Mesendoderm (in vitro differentiated cells): ENCODE measurements at regions not wholly inside any gene's neighbourhood (a gene's known extent, or its start where the extent isn't known, plus 50 kb on each side); places are given as distances from the start of the nearest gene placed in this dataset.
"Not testable (repeated sequence)": the region's sequence is repeated elsewhere in the genome, so short reads cannot be mapped to it uniquely, and the experiment has no call there.

Experiments
- DNase-seq: peaks from one replicate; pipeline ENCODE4 v3.0.0; 2013
- H2AK5ac ChIP-seq: 2 replicates; pipeline ENCODE4 v1.6.1; 2013; ENCODE audit warnings: low read length, inconsistent platforms
- H2BK120ac ChIP-seq: 2 replicates; pipeline ENCODE4 v1.6.1; 2013; ENCODE audit warnings: low read depth, mild to moderate bottlenecking, low read length, moderate library complexity, mixed read lengths
- H2BK15ac ChIP-seq: replicated peaks from 2 replicates; pipeline ENCODE4 v1.6.1; 2013; ENCODE audit warnings: low read depth, mild to moderate bottlenecking, moderate library complexity
- H2BK5ac ChIP-seq: 2 replicates; pipeline ENCODE4 v1.6.1; 2013; ENCODE audit warnings: low read length, inconsistent platforms
- H3K18ac ChIP-seq: 2 replicates; pipeline ENCODE4 v1.6.1; 2013; ENCODE audit warnings: mild to moderate bottlenecking, low read length, mixed read lengths
- H3K23ac ChIP-seq: one replicate; pipeline ENCODE4 v1.6.1; 2013; ENCODE audit warnings: low read length
- H3K27ac ChIP-seq: 2 replicates; pipeline ENCODE4 v1.5.1; 2013; ENCODE audit warnings: low read depth, mild to moderate bottlenecking, inconsistent platforms, low read length, moderate library complexity
- H3K27me3 ChIP-seq: 2 replicates; pipeline ENCODE4 v1.6.1; 2013; ENCODE audit warnings: low read length, control low read depth, mild to moderate bottlenecking, inconsistent platforms; ENCODE audit not compliant: insufficient read depth, poor library complexity
- H3K36me3 ChIP-seq: 2 replicates; pipeline ENCODE4 v1.6.1; 2013; ENCODE audit warnings: low read length, inconsistent platforms; ENCODE audit not compliant: control insufficient read depth, insufficient read depth
- H3K4ac ChIP-seq: one replicate; pipeline ENCODE4 v1.6.1; 2013; ENCODE audit warnings: low read depth, mild to moderate bottlenecking, low read length, moderate library complexity
- H3K4me1 ChIP-seq: 2 replicates; pipeline ENCODE4 v1.6.1; 2013; ENCODE audit warnings: low read depth, low read length, inconsistent platforms; ENCODE audit not compliant: control insufficient read depth
- H3K4me2 ChIP-seq: 2 replicates; pipeline ENCODE4 v1.6.1; 2013; ENCODE audit warnings: low read length
- H3K4me3 ChIP-seq: 2 replicates; pipeline ENCODE4 v1.5.1; 2013; ENCODE audit warnings: mild to moderate bottlenecking, low read length
- H3K56ac ChIP-seq: one replicate; pipeline ENCODE4 v1.6.1; 2013; ENCODE audit warnings: low read length
- H3K79me1 ChIP-seq: 2 replicates; pipeline ENCODE4 v1.6.1; 2013; ENCODE audit warnings: low read length, inconsistent platforms
- H3K79me2 ChIP-seq: 2 replicates; pipeline ENCODE4 v1.6.1; 2013; ENCODE audit warnings: mild to moderate bottlenecking, low read length; ENCODE audit not compliant: control insufficient read depth, insufficient read depth
- H3K9ac ChIP-seq: 2 replicates; pipeline ENCODE4 v1.6.1; 2013; ENCODE audit warnings: low read length, inconsistent platforms
- H4K5ac ChIP-seq: one replicate; pipeline ENCODE4 v1.6.1; 2013; ENCODE audit warnings: low read length
- H4K8ac ChIP-seq: one replicate; pipeline ENCODE4 v1.6.1; 2013; ENCODE audit warnings: low read depth, mild to moderate bottlenecking, control low read depth, low read length, moderate library complexity
- WGBS: extraction: QIAGEN DNeasy Blood & Tissue Kit; methylation state at CpG from one replicate; pipeline ENCODE4 v1.1.7; 2013; ENCODE audit warnings: low lambda C conversion rate, missing lambda C conversion rate; ENCODE audit not compliant: insufficient coverage; ENCODE audit errors: extremely low coverage; 5-methylcytosine and 5-hydroxymethylcytosine counted together

DNA sequence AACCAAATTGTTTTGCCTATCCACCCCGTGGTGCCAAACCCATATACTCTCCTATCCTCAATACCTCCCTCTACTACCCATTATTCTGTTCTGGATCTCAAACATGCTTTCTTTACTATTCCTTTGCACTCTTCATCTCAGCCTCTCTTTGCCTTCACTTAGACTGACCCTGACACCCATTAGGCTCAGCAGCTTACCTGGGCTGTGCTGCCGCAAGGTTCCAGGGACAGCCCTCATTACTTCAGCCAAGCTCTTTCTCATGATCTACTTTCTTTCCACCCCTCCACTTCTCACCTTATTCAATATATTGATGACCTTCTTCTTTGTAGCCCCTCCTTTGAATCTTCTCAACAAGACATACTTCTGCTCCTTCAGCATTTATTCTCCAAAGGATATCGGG lies 517.9 kb downstream of the IRS2 start:
- H3K27ac ChIP-seq, H3K4me2 ChIP-seq, H3K27me3 ChIP-seq, H3K23ac ChIP-seq, H3K4me3 ChIP-seq, H3K36me3 ChIP-seq, H3K9ac ChIP-seq, DNase-seq, H3K18ac ChIP-seq, H4K8ac ChIP-seq, H4K5ac ChIP-seq, H3K79me2 ChIP-seq, H2BK15ac ChIP-seq, H3K4me1 ChIP-seq, H3K4ac ChIP-seq, H2BK5ac ChIP-seq, H2AK5ac ChIP-seq, H3K79me1 ChIP-seq, H2BK120ac ChIP-seq: not testable (repeated sequence)
- no CpG with 5 or more reads among the region's 3 CpGs for WGBS
- H3K56ac ChIP-seq: peak overlapping the region; percentile 5

DNA sequence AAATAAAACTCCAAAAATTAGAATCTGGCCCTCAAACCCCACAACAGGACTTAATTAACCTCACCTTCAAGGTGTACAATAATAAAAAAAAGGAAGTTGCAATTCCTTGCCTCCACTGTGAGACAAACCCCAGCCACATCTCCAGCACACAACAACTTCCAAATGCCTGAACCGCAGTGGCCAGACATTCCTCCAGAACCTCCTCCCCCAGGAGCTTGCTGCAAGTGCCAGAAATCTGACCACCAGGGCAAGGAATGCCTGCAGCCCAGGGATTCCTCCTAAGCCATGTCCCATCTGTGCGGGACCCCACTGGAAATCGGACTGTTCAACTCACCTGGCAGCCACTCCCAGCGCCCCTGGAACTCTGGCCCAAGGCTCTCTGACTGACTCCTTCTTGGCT lies 519.0 kb downstream of the IRS2 start:
- not testable (repeated sequence) for H3K4me1 ChIP-seq, H2BK120ac ChIP-seq, H4K5ac ChIP-seq, H2AK5ac ChIP-seq, H3K23ac ChIP-seq, H3K56ac ChIP-seq, H3K79me1 ChIP-seq, H2BK15ac ChIP-seq, H3K27me3 ChIP-seq, H2BK5ac ChIP-seq, H3K9ac ChIP-seq, H3K4ac ChIP-seq, H3K4me2 ChIP-seq, H3K79me2 ChIP-seq, H4K8ac ChIP-seq, H3K18ac ChIP-seq, H3K4me3 ChIP-seq, H3K36me3 ChIP-seq, H3K27ac ChIP-seq
- no CpG with 5 or more reads among the region's 4 CpGs for WGBS
- DNase-seq: peak; percentile 52

GRCh38 chr13:109265438-109265742 lies 521.0 kb downstream of the IRS2 start:
- Histone ChIP-seq H3K27ac (peak overlapping the region; percentile 90), H2BK120ac (peak overlapping the region; percentile 45), H3K18ac (peak overlapping the region; percentile 80), H3K56ac (peak overlapping the region; percentile 56)
- not testable (repeated sequence) for H2AK5ac ChIP-seq, H3K36me3 ChIP-seq, DNase-seq, H3K4ac ChIP-seq, H3K79me1 ChIP-seq, H2BK15ac ChIP-seq, H3K4me2 ChIP-seq, H4K5ac ChIP-seq, H3K27me3 ChIP-seq, H3K4me3 ChIP-seq, H3K9ac ChIP-seq, H2BK5ac ChIP-seq, H4K8ac ChIP-seq, H3K79me2 ChIP-seq, H3K23ac ChIP-seq, H3K4me1 ChIP-seq
- WGBS: no CpG with 5 or more reads among the region's 8 CpGs

DNA sequence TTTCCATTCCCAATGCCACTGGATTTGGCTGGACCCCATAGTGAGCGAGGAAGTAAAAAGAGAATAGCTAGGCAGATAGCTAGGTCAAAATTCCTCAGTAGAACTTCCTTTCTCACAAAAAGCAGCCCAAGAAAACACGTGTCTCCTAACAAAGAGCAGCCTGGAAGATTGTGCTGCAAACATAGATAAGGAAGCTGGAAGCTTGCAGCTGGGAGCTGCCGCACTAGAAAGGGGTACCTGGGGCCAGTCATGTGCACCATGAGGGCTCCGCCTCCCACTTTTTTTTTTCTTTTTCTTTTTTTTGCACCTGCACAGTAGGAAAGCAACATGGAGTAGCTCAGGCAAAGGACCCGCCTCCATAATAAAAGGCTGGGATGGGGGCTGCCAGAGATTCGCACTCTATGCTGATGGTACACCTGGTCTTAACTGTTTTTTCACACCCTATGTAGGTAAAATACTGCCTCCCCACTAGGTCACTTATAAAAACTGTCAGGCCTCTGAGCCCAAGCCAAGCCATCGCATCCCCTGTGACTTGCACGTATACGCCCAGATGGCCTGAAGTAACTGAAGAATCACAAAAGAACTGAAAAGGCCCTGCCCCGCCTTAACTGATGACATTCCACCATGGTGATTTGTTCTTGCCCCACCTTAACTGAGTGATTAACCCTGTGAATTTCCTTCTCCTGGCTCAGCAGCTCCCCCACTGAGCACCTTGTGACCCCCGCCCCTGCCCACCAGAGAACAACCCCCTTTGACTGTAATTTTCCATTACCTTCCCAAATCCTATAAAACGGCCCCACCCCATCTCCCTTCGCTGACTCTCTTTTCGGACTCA lies 521.6 kb downstream of the IRS2 start:
- H3K4me1 ChIP-seq, H3K36me3 ChIP-seq, H2BK15ac ChIP-seq, H3K27me3 ChIP-seq, H4K5ac ChIP-seq, H2AK5ac ChIP-seq, H3K79me2 ChIP-seq, H2BK5ac ChIP-seq, H3K79me1 ChIP-seq, H3K4me2 ChIP-seq, H3K4ac ChIP-seq, H3K9ac ChIP-seq, H3K23ac ChIP-seq, H3K4me3 ChIP-seq: not testable (repeated sequence)
- Histone ChIP-seq H2BK120ac (peak overlapping the region; percentile 82), H3K27ac (peak overlapping the region; percentile 95), H3K18ac (peak overlapping the region; percentile 61), H3K56ac (peak overlapping the region; percentile 56), H4K8ac (peak overlapping the region; percentile 1)
- DNase-seq: peak; percentile 97
- WGBS: no CpG with 5 or more reads among the region's 14 CpGs

DNA sequence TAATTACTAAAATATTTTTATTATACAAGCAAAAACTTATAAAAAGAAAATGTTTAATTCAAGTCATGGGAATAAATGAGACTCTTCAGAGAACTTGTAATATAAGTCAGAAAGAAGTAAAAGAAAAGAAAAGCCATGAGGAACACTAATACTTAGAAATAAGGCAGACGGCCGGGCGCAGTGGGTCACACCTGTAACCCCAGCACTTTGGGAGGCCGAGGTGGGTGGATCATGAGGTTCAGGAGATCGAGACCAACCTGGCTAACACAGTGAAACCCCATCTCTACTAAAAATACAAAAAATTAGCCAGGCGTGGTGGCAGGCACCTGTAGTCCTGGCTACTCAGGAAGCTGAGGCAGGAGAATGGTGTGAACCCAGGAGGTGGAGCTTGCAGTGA lies 528.6 kb downstream of the IRS2 start:
- H3K23ac ChIP-seq, H3K4me2 ChIP-seq, H4K5ac ChIP-seq, H3K79me1 ChIP-seq, H3K4me3 ChIP-seq, H3K4me1 ChIP-seq, H3K27me3 ChIP-seq, H2BK5ac ChIP-seq, H3K18ac ChIP-seq, H3K27ac ChIP-seq, DNase-seq, H2BK15ac ChIP-seq, H3K56ac ChIP-seq, H2BK120ac ChIP-seq, H3K4ac ChIP-seq, H3K9ac ChIP-seq, H3K79me2 ChIP-seq, H4K8ac ChIP-seq, H2AK5ac ChIP-seq, H3K36me3 ChIP-seq: not testable (repeated sequence)
- no CpG with 5 or more reads among the region's 6 CpGs for WGBS
